Kasumi-1 (cell line): ENCODE measurements at regions not wholly inside any gene's neighbourhood (a gene's known extent, or its start where the extent isn't known, plus 50 kb on each side); places are given as distances from the start of the nearest gene placed in this dataset.

Experiments used
- DNase-seq, 2 experiments: peaks; one replicate each; lab custom pipeline; 2025; lab: John Stamatoyannopoulos, UW

DNA sequence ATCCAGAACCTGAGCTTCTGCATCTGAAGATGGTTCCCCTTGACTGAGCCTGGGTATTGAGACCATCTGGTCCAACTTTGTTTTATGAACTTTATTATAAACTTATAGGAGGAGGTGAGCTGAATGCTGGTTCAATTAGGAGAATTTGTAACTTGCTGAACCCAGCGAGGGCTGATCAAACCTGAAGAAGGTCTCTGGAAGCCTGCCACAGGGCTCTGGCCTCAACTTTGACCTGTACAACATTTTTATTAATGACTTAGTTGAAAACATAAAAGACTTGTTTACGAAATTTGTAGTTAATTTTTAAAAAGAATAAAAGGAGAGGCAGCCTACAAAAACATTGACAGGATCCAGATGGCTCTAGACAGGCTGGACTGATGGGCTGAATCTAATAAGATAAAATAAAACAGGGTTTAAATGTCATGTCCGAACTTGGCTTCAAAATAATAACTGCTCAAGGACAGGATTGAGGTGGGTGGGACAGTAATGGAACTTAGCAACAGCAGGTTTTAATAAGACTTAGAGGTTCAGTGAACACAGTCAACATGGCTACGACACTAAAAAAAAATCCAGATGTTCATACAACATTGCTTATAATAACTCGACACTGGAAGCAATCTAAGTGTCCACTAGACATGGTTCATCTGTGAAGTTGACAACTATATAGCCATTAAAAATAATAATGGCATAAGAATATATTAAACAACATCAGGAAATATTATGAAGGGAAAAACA is 53.4 kb upstream of the GJB5 start:
- DNase-seq = no peak
